ENCODE measurements at regions not wholly inside any gene's neighbourhood (a gene's known extent, or its start where the extent isn't known, plus 50 kb on each side); places are given as distances from the start of the nearest gene placed in this dataset.

- TF ChIP-seq CTCF (IDR thresholded peaks at IDR 0.05) = no peak
- TF ChIP-seq EZH2 (IDR thresholded peaks at IDR 0.05; ENCODE audit: borderline replicate concordance, insufficient read depth, low read depth, low read length, poor library complexity, severe bottlenecking) = no peak
Measured at GRCh38 chr6:20338156-20338555, 63.5 kb upstream of the E2F3 start.

Measured in B cell (primary cell).